Uterus (tissue), 2 donors: ENCODE measurements at regions not wholly inside any gene's neighbourhood (a gene's known extent, or its start where the extent isn't known, plus 50 kb on each side); places are given as distances from the start of the nearest gene placed in this dataset.

Source experiments
- POLR2A ChIP-seq, 2 donors: fragments of 450-650 bp; IDR thresholded peaks; one replicate each; pipeline ENCODE4 v1.6.1; 2016; ENCODE audit warnings: antibody characterized with exemption in 2 of 2, mild to moderate bottlenecking in 1 of 2, moderate library complexity in 1 of 2
- TF ChIP-seq, protein P1 (sequence below), 4 experiments: fragments of 200-600 bp in 2 of 4; fragments of 450-650 bp in 2 of 4; sonication (generic) in 2 of 4; IDR thresholded peaks; one replicate each; pipeline ENCODE4 v1.5.1; 2016 to 2019; ENCODE audit warnings: antibody characterized with exemption in 4 of 4, mild to moderate bottlenecking in 2 of 4, moderate library complexity in 1 of 4

GRCh38 chr9:86749894-86750255, 197.4 kb downstream of the GAS1 start:
- TF ChIP-seq, protein P1, sequence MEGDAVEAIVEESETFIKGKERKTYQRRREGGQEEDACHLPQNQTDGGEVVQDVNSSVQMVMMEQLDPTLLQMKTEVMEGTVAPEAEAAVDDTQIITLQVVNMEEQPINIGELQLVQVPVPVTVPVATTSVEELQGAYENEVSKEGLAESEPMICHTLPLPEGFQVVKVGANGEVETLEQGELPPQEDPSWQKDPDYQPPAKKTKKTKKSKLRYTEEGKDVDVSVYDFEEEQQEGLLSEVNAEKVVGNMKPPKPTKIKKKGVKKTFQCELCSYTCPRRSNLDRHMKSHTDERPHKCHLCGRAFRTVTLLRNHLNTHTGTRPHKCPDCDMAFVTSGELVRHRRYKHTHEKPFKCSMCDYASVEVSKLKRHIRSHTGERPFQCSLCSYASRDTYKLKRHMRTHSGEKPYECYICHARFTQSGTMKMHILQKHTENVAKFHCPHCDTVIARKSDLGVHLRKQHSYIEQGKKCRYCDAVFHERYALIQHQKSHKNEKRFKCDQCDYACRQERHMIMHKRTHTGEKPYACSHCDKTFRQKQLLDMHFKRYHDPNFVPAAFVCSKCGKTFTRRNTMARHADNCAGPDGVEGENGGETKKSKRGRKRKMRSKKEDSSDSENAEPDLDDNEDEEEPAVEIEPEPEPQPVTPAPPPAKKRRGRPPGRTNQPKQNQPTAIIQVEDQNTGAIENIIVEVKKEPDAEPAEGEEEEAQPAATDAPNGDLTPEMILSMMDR (IDR thresholded peaks at IDR 0.05) = no peak
- TF ChIP-seq POLR2A (IDR thresholded peaks at IDR 0.05) = no peak
